GM12892 (cell line): ENCODE measurements at regions not wholly inside any gene's neighbourhood (a gene's known extent, or its start where the extent isn't known, plus 50 kb on each side); places are given as distances from the start of the nearest gene placed in this dataset.
A peak's percentile ranks its signal among the peaks of the same experiment; 100 is the strongest.
"Not testable (repeated sequence)": the region's sequence is repeated elsewhere in the genome, so short reads cannot be mapped to it uniquely, and the experiment has no call there.

Source experiments
- DNase-seq: peaks from one replicate; pipeline ENCODE4 v3.0.0; 2011; ENCODE audit not compliant: insufficient read length
- FAIRE-seq: peaks from 2 replicates; lab custom pipeline; 2011; peaks lifted over from hg19 to GRCh38; lab: Jason Lieb, UNC
- POLR2A ChIP-seq: IDR thresholded peaks from 2 replicates; pipeline ENCODE4 v1.6.1; 2011; ENCODE audit warnings: low read depth, low read length, control low read depth
- POLR2AphosphoS5 ChIP-seq: IDR thresholded peaks from 2 replicates; pipeline ENCODE4 v1.6.1; 2011; ENCODE audit warnings: low read depth, low read length, control low read depth
- TAF1 ChIP-seq: IDR thresholded peaks from 2 replicates; pipeline ENCODE4 v1.6.1; 2011; ENCODE audit warnings: low read depth, mild to moderate bottlenecking, control low read depth, low read length, borderline replicate concordance

- FAIRE-seq (no peak), DNase-seq (no peak)
- TF ChIP-seq POLR2A (no peak), POLR2AphosphoS5 (no peak), TAF1 (no peak)
These were observed 196.4 kb downstream of the UTRN start for GRCh38 chr6:144481527-144481926.

GRCh38 chr6:144482142-144482541, 197.0 kb downstream of the UTRN start:
- FAIRE-seq (peak; percentile 73), DNase-seq (peak; percentile 19)
- TF ChIP-seq POLR2AphosphoS5 (no peak), TAF1 (no peak), POLR2A (no peak)

- DNase-seq (no peak), FAIRE-seq (peak; percentile 46)
- no peak for TF ChIP-seq POLR2A
- no peak for TF ChIP-seq POLR2AphosphoS5
- no peak for TF ChIP-seq TAF1
These were observed 200.4 kb downstream of the UTRN start for GRCh38 chr6:144485531-144485930.

- no peak for TF ChIP-seq POLR2AphosphoS5
- TF ChIP-seq TAF1 = no peak
- no peak for TF ChIP-seq POLR2A
- DNase-seq (no peak), FAIRE-seq (no peak)
These were observed 203.5 kb downstream of the UTRN start for GRCh38 chr6:144488590-144488989.

- no peak for DNase-seq
These were observed 208.1 kb downstream of the UTRN start for GRCh38 chr6:144493035-144493910.

GRCh38 chr6:144495076-144495475, 209.9 kb downstream of the UTRN start:
- not testable (repeated sequence) for DNase-seq, FAIRE-seq

More at GRCh38 chr6:144493035-144493910, 208.1 kb downstream of the UTRN start:
- TF ChIP-seq TAF1 (no peak), POLR2AphosphoS5 (no peak), POLR2A (no peak)
- FAIRE-seq = no peak

GRCh38 chr6:144497650-144498049, 212.5 kb downstream of the UTRN start:
- FAIRE-seq = no peak
- no peak for TF ChIP-seq TAF1
- no peak for DNase-seq

GRCh38 chr6:144500892-144501291, 215.8 kb downstream of the UTRN start:
- FAIRE-seq (no peak), DNase-seq (no peak)
- TF ChIP-seq POLR2A = no peak

- not testable (repeated sequence) for FAIRE-seq, DNase-seq
These were observed 220.1 kb downstream of the UTRN start for GRCh38 chr6:144505214-144505613.

- FAIRE-seq, DNase-seq: not testable (repeated sequence)
These were observed 220.9 kb downstream of the UTRN start for GRCh38 chr6:144506051-144506450.

- not testable (repeated sequence) for DNase-seq, FAIRE-seq
These were observed 222.7 kb downstream of the UTRN start for GRCh38 chr6:144507772-144508312.

GRCh38 chr6:144510859-144511258, 225.7 kb downstream of the UTRN start:
- DNase-seq (no peak), FAIRE-seq (no peak)
- TF ChIP-seq POLR2A (no peak), POLR2AphosphoS5 (no peak), TAF1 (no peak)

- TF ChIP-seq POLR2AphosphoS5 (no peak), TAF1 (no peak)
These were observed 230.6 kb downstream of the UTRN start for GRCh38 chr6:144515761-144516160.

GRCh38 chr6:144519426-144519825, 234.3 kb downstream of the UTRN start:
- FAIRE-seq (no peak), DNase-seq (no peak)
- TF ChIP-seq POLR2A (no peak), TAF1 (no peak), POLR2AphosphoS5 (no peak)

More at GRCh38 chr6:144515761-144516160, 230.6 kb downstream of the UTRN start:
- no peak for FAIRE-seq
- DNase-seq = no peak
